GM23248 (cell line): ENCODE measurements at regions not wholly inside any gene's neighbourhood (a gene's known extent, or its start where the extent isn't known, plus 50 kb on each side); places are given as distances from the start of the nearest gene placed in this dataset.

ENCODE experiments used
- DNase-seq: peaks from one replicate; pipeline ENCODE4 v3.0.0-alpha.2; 2015
- H2AFZ ChIP-seq: fragments of 200-600 bp; sonication (generic); 2 replicates; pipeline ENCODE4 v1.6.1; 2016; ENCODE audit warnings: antibody characterized with exemption
- H3F3A ChIP-seq: fragments of 200-600 bp; sonication (generic); 2 replicates; pipeline ENCODE4 v1.6.1; 2016; ENCODE audit warnings: mild to moderate bottlenecking, antibody characterized with exemption, mixed run types; ENCODE audit not compliant: insufficient read depth
- H3K27ac ChIP-seq: fragments of 200-600 bp; sonication (generic); 2 replicates; pipeline ENCODE4 v1.5.1; 2016; ENCODE audit warnings: mild to moderate bottlenecking
- H3K27me3 ChIP-seq: fragments of 200-600 bp; sonication (generic); replicated peaks from 2 replicates; pipeline ENCODE4 v1.6.1; 2016; ENCODE audit warnings: mild to moderate bottlenecking; ENCODE audit not compliant: insufficient read depth
- H3K36me3 ChIP-seq: fragments of 200-600 bp; sonication (generic); 2 replicates; pipeline ENCODE4 v1.6.1; 2016; ENCODE audit warnings: low read depth, mild to moderate bottlenecking
- H3K4me1 ChIP-seq: fragments of 200-600 bp; sonication (generic); 2 replicates; pipeline ENCODE4 v1.6.1; 2016; ENCODE audit warnings: mild to moderate bottlenecking; ENCODE audit not compliant: insufficient read depth
- H3K4me2 ChIP-seq: fragments of 200-600 bp; sonication (generic); one replicate; pipeline ENCODE4 v1.6.1; 2016; ENCODE audit warnings: mild to moderate bottlenecking; ENCODE audit not compliant: unreplicated experiment
- H3K4me3 ChIP-seq: fragments of 200-600 bp; sonication (generic); 2 replicates; pipeline ENCODE4 v1.5.1; 2016; ENCODE audit warnings: mild to moderate bottlenecking
- H3K79me2 ChIP-seq: fragments of 200-600 bp; sonication (generic); 2 replicates; pipeline ENCODE4 v1.6.1; 2016; ENCODE audit warnings: mild to moderate bottlenecking; ENCODE audit not compliant: insufficient read depth
- H3K9ac ChIP-seq: fragments of 200-600 bp; sonication (generic); 2 replicates; pipeline ENCODE4 v1.6.1; 2016; ENCODE audit warnings: mild to moderate bottlenecking
- H3K9me2 ChIP-seq: fragments of 200-600 bp; sonication (generic); 2 replicates; pipeline ENCODE4 v1.6.1; 2016; ENCODE audit warnings: mixed run types, mild to moderate bottlenecking, moderate library complexity; ENCODE audit not compliant: insufficient read depth
- H3K9me3 ChIP-seq: fragments of 200-600 bp; sonication (generic); one replicate; pipeline ENCODE4 v1.6.1; 2017; ENCODE audit warnings: low read depth
- H4K20me1 ChIP-seq: fragments of 200-600 bp; sonication (generic); 2 replicates; pipeline ENCODE4 v1.6.0; 2016; ENCODE audit not compliant: insufficient read depth
- EZH2 ChIP-seq: fragments of 200-600 bp; sonication (generic); IDR thresholded peaks from 2 replicates; pipeline ENCODE4 v1.6.1; 2018; ENCODE audit warnings: antibody characterized with exemption, mild to moderate bottlenecking; ENCODE audit not compliant: insufficient read depth, poor library complexity, severe bottlenecking
- EZH2phosphoT487 ChIP-seq: fragments of 200-600 bp; sonication (generic); IDR thresholded peaks from 2 replicates; pipeline ENCODE4 v1.6.1; 2018; ENCODE audit warnings: antibody characterized with exemption, moderate library complexity, mild to moderate bottlenecking, low read depth; ENCODE audit not compliant: insufficient read depth
- WGBS, 2 experiments: methylation state at CpG; one replicate each; pipeline ENCODE4 v1.1.6; 2015 to 2017; ENCODE audit warnings: low lambda C conversion rate in 2 of 2, low coverage in 1 of 2; ENCODE audit errors: missing lambda C conversion rate in 2 of 2; 5-methylcytosine and 5-hydroxymethylcytosine counted together
- in situ Hi-C: fragments of 300-500 bp; cut with MboI; formaldehyde crosslinking; loops from 2 replicates; pipeline ENCODE4 v1.15.0; 2020

- Histone ChIP-seq H3K4me1 (peaks cover 35% of the 10 kb centered on the region), H4K20me1 (no peaks in the 10 kb centered on the region), H2AFZ (no peak overlapping the region), H3K4me2 (peak overlapping the region; percentile 69), H3K4me3 (peak overlapping the region; percentile 14; the same call in 1 of the 2 replicates), H3K9ac (peak overlapping the region; percentile 91), H3K9me2 (no peaks in the 10 kb centered on the region), H3K79me2 (no peaks in the 10 kb centered on the region), H3F3A (peaks cover 38% of the 10 kb centered on the region), H3K36me3 (no peaks in the 10 kb centered on the region), H3K27ac (peak overlapping the region; percentile 100), H3K9me3 (no peaks in the 10 kb centered on the region), H3K27me3 (no peaks in the 10 kb centered on the region)
- peak; percentile 100 for DNase-seq
- no peak for TF ChIP-seq EZH2phosphoT487
- no peak for TF ChIP-seq EZH2
- WGBS, 2 experiments: 11 to 13% methylated on average over 14 to 15 of the region's 15 CpGs
- in situ Hi-C loops: no loop called here
These were observed 53.3 kb upstream of the AMOTL2 start for GRCh38 chr3:134427400-134428111.

- Histone ChIP-seq H3K9ac (peak overlapping the region; percentile 91), H4K20me1 (no peaks in the 10 kb centered on the region), H3K36me3 (no peaks in the 10 kb centered on the region), H3K27me3 (no peaks in the 10 kb centered on the region), H3K4me2 (peak overlapping the region; percentile 69), H2AFZ (no peak overlapping the region), H3F3A (peaks cover 38% of the 10 kb centered on the region), H3K4me1 (peaks cover 35% of the 10 kb centered on the region), H3K4me3 (peak overlapping the region; percentile 14; the same call in 1 of the 2 replicates), H3K9me3 (no peaks in the 10 kb centered on the region), H3K27ac (peak overlapping the region; percentile 100), H3K9me2 (no peaks in the 10 kb centered on the region), H3K79me2 (no peaks in the 10 kb centered on the region)
- in situ Hi-C loops: no loop called here
- no peak for TF ChIP-seq EZH2phosphoT487
- no peak for TF ChIP-seq EZH2
- 28 to 31% methylated on average over 9 of the region's 9 CpGs for WGBS, 2 experiments
- peak; percentile 96 for DNase-seq
These were observed 52.5 kb upstream of the AMOTL2 start for GRCh38 chr3:134426660-134427181.

- H4K20me1 ChIP-seq: no peaks in the 10 kb centered on the region
- H3K36me3 ChIP-seq: no peaks in the 10 kb centered on the region
- TF ChIP-seq EZH2 (no peak), EZH2phosphoT487 (no peak)
- H3K4me1 ChIP-seq: peaks cover 28% of the 10 kb centered on the region
- no peaks in the 10 kb centered on the region for H3K79me2 ChIP-seq
- no peak overlapping the region for H2AFZ ChIP-seq
- peak overlapping the region; percentile 91 for H3K9ac ChIP-seq
- in situ Hi-C loops: no loop called here
- no peak overlapping the region for H3K4me3 ChIP-seq
- WGBS, 2 experiments: 95 to 98% methylated on average over 5 of the region's 5 CpGs
- H3K27ac ChIP-seq: peak overlapping the region; percentile 100
- H3K4me2 ChIP-seq: peak overlapping the region; percentile 46
- no peak for DNase-seq
- no peaks in the 10 kb centered on the region for H3K27me3 ChIP-seq
- H3F3A ChIP-seq: peaks cover 33% of the 10 kb centered on the region
- no peaks in the 10 kb centered on the region for H3K9me3 ChIP-seq
- no peaks in the 10 kb centered on the region for H3K9me2 ChIP-seq
These were observed 51.7 kb upstream of the AMOTL2 start for GRCh38 chr3:134425943-134426342.
